ENCODE measurements at regions not wholly inside any gene's neighbourhood (a gene's known extent, or its start where the extent isn't known, plus 50 kb on each side); places are given as distances from the start of the nearest gene placed in this dataset.

- 100% methylated on average over 2 of the region's 2 CpGs for WGBS (ENCODE audit: insufficient coverage)
- ATAC-seq, result no peak
- no peaks in the 10 kb centered on the region for H3K36me3 ChIP-seq (ENCODE audit: control insufficient read depth, insufficient read depth, low read length)
- no peak for DNase-seq
- no peak overlapping the region for H3K27ac Mint-ChIP-seq
- intact Hi-C loops (cut with micrococcal nuclease), result no loop called here
- H3K36me3 Mint-ChIP-seq, result no peaks in the 10 kb centered on the region
- TF ChIP-seq, protein P1, sequence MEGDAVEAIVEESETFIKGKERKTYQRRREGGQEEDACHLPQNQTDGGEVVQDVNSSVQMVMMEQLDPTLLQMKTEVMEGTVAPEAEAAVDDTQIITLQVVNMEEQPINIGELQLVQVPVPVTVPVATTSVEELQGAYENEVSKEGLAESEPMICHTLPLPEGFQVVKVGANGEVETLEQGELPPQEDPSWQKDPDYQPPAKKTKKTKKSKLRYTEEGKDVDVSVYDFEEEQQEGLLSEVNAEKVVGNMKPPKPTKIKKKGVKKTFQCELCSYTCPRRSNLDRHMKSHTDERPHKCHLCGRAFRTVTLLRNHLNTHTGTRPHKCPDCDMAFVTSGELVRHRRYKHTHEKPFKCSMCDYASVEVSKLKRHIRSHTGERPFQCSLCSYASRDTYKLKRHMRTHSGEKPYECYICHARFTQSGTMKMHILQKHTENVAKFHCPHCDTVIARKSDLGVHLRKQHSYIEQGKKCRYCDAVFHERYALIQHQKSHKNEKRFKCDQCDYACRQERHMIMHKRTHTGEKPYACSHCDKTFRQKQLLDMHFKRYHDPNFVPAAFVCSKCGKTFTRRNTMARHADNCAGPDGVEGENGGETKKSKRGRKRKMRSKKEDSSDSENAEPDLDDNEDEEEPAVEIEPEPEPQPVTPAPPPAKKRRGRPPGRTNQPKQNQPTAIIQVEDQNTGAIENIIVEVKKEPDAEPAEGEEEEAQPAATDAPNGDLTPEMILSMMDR (IDR thresholded peaks at IDR 0.05), result no peak
- H3K4me3 Mint-ChIP-seq, result no peak overlapping the region
- no peaks in the 10 kb centered on the region for H3K27me3 ChIP-seq (ENCODE audit: control insufficient read depth, insufficient read depth, low read length)
- no peak overlapping the region for H3K4me3 ChIP-seq (ENCODE audit: low read length)
- H3K4me1 ChIP-seq (ENCODE audit: control insufficient read depth, insufficient read depth, low read length), result no peaks in the 10 kb centered on the region
- H3K9me3 ChIP-seq (ENCODE audit: control insufficient read depth, insufficient read depth, low read length), result peaks cover 3% of the 10 kb centered on the region
- no peaks in the 10 kb centered on the region for H3K4me1 Mint-ChIP-seq
- no peak overlapping the region for H3K27ac ChIP-seq (ENCODE audit: low read length)
- H3K27me3 Mint-ChIP-seq (ENCODE audit: low read depth in 2 of 2), result no peaks in the 10 kb centered on the region
- peaks cover 7 to 9% of the 10 kb centered on the region in 2 donors for H3K9me3 Mint-ChIP-seq
Observed at GRCh38 chr13:37383856-37384370, 214.7 kb downstream of the POSTN start.

- H3K36me3 Mint-ChIP-seq, result no peaks in the 10 kb centered on the region
- H3K9me3 Mint-ChIP-seq, result peaks cover 7 to 9% of the 10 kb centered on the region in 2 donors
- Histone ChIP-seq H3K27me3 (ENCODE audit: control insufficient read depth, insufficient read depth, low read length) (no peaks in the 10 kb centered on the region), H3K4me1 (ENCODE audit: control insufficient read depth, insufficient read depth, low read length) (no peaks in the 10 kb centered on the region), H3K36me3 (ENCODE audit: control insufficient read depth, insufficient read depth, low read length) (no peaks in the 10 kb centered on the region), H3K27ac (ENCODE audit: low read length) (no peak overlapping the region), H3K9me3 (ENCODE audit: control insufficient read depth, insufficient read depth, low read length) (peaks cover 3% of the 10 kb centered on the region), H3K4me3 (ENCODE audit: low read length) (no peak overlapping the region)
- ATAC-seq, result no peak
- intact Hi-C loops (cut with micrococcal nuclease), result no loop called here
- TF ChIP-seq, protein P1 (IDR thresholded peaks at IDR 0.05), result no peak
- no peak overlapping the region for H3K4me3 Mint-ChIP-seq
- no peak for DNase-seq
- no peaks in the 10 kb centered on the region for H3K27me3 Mint-ChIP-seq (ENCODE audit: low read depth in 2 of 2)
- no peak overlapping the region for H3K27ac Mint-ChIP-seq
- WGBS (ENCODE audit: insufficient coverage), result no CpG with 5 or more reads among the region's 2 CpGs
- H3K4me1 Mint-ChIP-seq, result no peaks in the 10 kb centered on the region
Observed at GRCh38 chr13:37383046-37383445, 215.5 kb downstream of the POSTN start.

GRCh38 chr13:37382146-37382545, 216.4 kb downstream of the POSTN start:
- ATAC-seq (no peak), DNase-seq (no peak)
- no peaks in the 10 kb centered on the region for H3K27me3 Mint-ChIP-seq (ENCODE audit: low read depth in 2 of 2)
- H3K4me3 ChIP-seq (ENCODE audit: low read length), result no peak overlapping the region
- no peaks in the 10 kb centered on the region for H3K36me3 ChIP-seq (ENCODE audit: control insufficient read depth, insufficient read depth, low read length)
- no peaks in the 10 kb centered on the region for H3K4me1 Mint-ChIP-seq
- no peak overlapping the region for H3K27ac Mint-ChIP-seq
- WGBS (ENCODE audit: insufficient coverage), result 58% methylated on average over 2 of the region's 2 CpGs
- H3K4me3 Mint-ChIP-seq, result no peak overlapping the region
- intact Hi-C loops (cut with micrococcal nuclease), result no loop called here
- TF ChIP-seq, protein P1 (IDR thresholded peaks at IDR 0.05), result no peak
- H3K9me3 Mint-ChIP-seq, result peaks cover 5 to 9% of the 10 kb centered on the region in 2 donors
- no peaks in the 10 kb centered on the region for H3K4me1 ChIP-seq (ENCODE audit: control insufficient read depth, insufficient read depth, low read length)
- no peak overlapping the region for H3K27ac ChIP-seq (ENCODE audit: low read length)
- H3K36me3 Mint-ChIP-seq, result no peaks in the 10 kb centered on the region
- no peaks in the 10 kb centered on the region for H3K27me3 ChIP-seq (ENCODE audit: control insufficient read depth, insufficient read depth, low read length)
- H3K9me3 ChIP-seq (ENCODE audit: control insufficient read depth, insufficient read depth, low read length), result peaks cover 3% of the 10 kb centered on the region

- Histone ChIP-seq H3K9me3 (ENCODE audit: control insufficient read depth, insufficient read depth, low read length) (peaks cover 3% of the 10 kb centered on the region), H3K4me3 (ENCODE audit: low read length) (no peak overlapping the region), H3K27me3 (ENCODE audit: control insufficient read depth, insufficient read depth, low read length) (no peaks in the 10 kb centered on the region), H3K27ac (ENCODE audit: low read length) (no peak overlapping the region), H3K4me1 (ENCODE audit: control insufficient read depth, insufficient read depth, low read length) (no peaks in the 10 kb centered on the region), H3K36me3 (ENCODE audit: control insufficient read depth, insufficient read depth, low read length) (no peaks in the 10 kb centered on the region)
- Mint-ChIP-seq H3K4me3 (no peak overlapping the region), H3K36me3 (no peaks in the 10 kb centered on the region), H3K27ac (no peak overlapping the region), H3K4me1 (no peaks in the 10 kb centered on the region), H3K27me3 (ENCODE audit: low read depth in 2 of 2) (no peaks in the 10 kb centered on the region), H3K9me3 (peaks cover 5 to 7% of the 10 kb centered on the region in 2 donors)
- TF ChIP-seq, protein P1 (IDR thresholded peaks at IDR 0.05), result no peak
- DNase-seq, result no peak
- intact Hi-C loops (cut with micrococcal nuclease), result no loop called here
- WGBS (ENCODE audit: insufficient coverage), result 80% methylated on average over 1 of the region's 1 CpG
- ATAC-seq, result no peak
Observed at GRCh38 chr13:37381502-37381901, 217.1 kb downstream of the POSTN start.
